ENCODE measurements at regions not wholly inside any gene's neighbourhood (a gene's known extent, or its start where the extent isn't known, plus 50 kb on each side); places are given as distances from the start of the nearest gene placed in this dataset.

DNA sequence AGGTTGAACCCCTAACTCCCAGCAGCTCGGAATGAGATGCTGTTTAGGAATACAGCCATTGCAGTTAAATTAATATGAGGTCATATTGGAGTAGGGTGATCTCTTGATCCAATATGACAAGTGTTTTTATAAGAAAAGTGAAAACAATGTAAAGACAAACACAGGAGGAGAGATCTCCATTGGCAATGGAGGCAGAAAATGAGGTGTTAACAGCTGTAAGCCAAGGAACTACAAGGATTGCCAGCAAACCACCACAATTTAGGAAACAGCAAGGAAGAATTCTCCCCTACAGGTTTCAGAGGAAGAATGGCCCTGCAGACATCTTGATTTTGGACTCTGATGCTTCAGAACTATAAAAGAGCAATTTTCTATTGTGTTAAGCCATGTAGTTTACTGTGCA lies 774.3 kb downstream of the MRPL39 start:
- Mint-ChIP-seq H3K4me1 (no peaks in the 10 kb centered on the region), H3K27me3 (peaks cover 3% of the 10 kb centered on the region), H3K4me3 (no peak overlapping the region), H3K9me3 (ENCODE audit: insufficient read depth) (no peaks in the 10 kb centered on the region), H3K27ac (no peak overlapping the region)
- Histone ChIP-seq H3K27me3 (replicated peaks in 1 of 4; ENCODE audit: control extremely low read depth in 1 of 4, control insufficient read depth in 3 of 4, insufficient read depth in 4 of 4, low read length in 3 of 4) (no peaks in the 10 kb centered on the region), H3K9ac (ENCODE audit: low read length) (no peak overlapping the region), H2AFZ (ENCODE audit: insufficient read depth, low read depth, low read length, poor library complexity, severe bottlenecking) (no peak overlapping the region), H3K9me3 (ENCODE audit: control extremely low read depth in 1 of 3, control insufficient read depth in 2 of 3, insufficient read depth in 1 of 3, low read length in 2 of 3) (no peaks in the 10 kb centered on the region), H3K36me3 (replicated peaks in 1 of 2; ENCODE audit: control extremely low read depth in 1 of 2, control insufficient read depth in 1 of 2, extremely low read depth in 1 of 2, insufficient read depth in 2 of 2, low read length in 1 of 2) (no peaks in the 10 kb centered on the region), H3K27ac (ENCODE audit: low read length in 2 of 2) (no peak overlapping the region), H3K4me3 (ENCODE audit: control extremely low read depth in 1 of 5, extremely low read depth in 1 of 5, insufficient read depth in 1 of 5, low read depth in 2 of 5, low read length in 4 of 5) (no peak overlapping the region), H3K4me2 (replicated peaks; ENCODE audit: low read depth, low read length, poor library complexity, severe bottlenecking) (no peak overlapping the region), H3K79me2 (ENCODE audit: control insufficient read depth, insufficient read depth, low read length) (no peaks in the 10 kb centered on the region), H3K4me1 (ENCODE audit: control insufficient read depth in 2 of 2, insufficient read depth in 2 of 2, low read length in 2 of 2) (no peaks in the 10 kb centered on the region), H4K20me1 (ENCODE audit: control insufficient read depth, insufficient read depth, low read length, poor library complexity, severe bottlenecking) (no peaks in the 10 kb centered on the region)
- ATAC-seq (ENCODE audit: low read depth), result no peak
- no peak for DNase-seq
- TF ChIP-seq, protein P1, sequence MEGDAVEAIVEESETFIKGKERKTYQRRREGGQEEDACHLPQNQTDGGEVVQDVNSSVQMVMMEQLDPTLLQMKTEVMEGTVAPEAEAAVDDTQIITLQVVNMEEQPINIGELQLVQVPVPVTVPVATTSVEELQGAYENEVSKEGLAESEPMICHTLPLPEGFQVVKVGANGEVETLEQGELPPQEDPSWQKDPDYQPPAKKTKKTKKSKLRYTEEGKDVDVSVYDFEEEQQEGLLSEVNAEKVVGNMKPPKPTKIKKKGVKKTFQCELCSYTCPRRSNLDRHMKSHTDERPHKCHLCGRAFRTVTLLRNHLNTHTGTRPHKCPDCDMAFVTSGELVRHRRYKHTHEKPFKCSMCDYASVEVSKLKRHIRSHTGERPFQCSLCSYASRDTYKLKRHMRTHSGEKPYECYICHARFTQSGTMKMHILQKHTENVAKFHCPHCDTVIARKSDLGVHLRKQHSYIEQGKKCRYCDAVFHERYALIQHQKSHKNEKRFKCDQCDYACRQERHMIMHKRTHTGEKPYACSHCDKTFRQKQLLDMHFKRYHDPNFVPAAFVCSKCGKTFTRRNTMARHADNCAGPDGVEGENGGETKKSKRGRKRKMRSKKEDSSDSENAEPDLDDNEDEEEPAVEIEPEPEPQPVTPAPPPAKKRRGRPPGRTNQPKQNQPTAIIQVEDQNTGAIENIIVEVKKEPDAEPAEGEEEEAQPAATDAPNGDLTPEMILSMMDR (IDR thresholded peaks at IDR 0.05), result no peak
- no peak for TF ChIP-seq EZH2 (IDR thresholded peaks at IDR 0.05; ENCODE audit: borderline replicate concordance, insufficient read depth, low read depth, low read length, poor library complexity, severe bottlenecking)
- ChIA-PET POLR2A (no interaction called here), CTCF (no interaction called here)
- no CpG with 5 or more reads among the region's 1 CpG for whole genome bisulfite sequencing (ENCODE audit: insufficient coverage)
- intact Hi-C loops (cut with micrococcal nuclease), result no loop called here

DNA sequence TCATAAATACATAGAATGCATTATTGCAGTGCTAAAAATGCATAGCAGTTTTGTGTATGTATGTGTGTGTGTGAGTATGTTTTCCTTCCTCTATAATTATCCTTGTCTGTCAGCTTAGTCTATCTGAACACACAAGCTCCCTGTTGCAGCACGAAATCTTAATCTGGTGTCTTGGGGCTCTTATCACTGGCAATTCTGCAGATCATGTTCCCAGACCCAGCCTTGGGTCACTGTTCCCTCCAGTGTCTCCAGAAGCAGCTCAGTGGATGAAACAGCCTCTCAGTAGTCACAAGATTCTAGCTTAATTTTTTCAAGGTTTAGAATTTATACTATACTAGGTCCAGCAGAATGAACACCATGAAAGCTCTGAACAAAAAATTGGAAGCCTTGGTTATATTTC lies 777.9 kb downstream of the MRPL39 start:
- ChIA-PET CTCF (no interaction called here), POLR2A (no interaction called here)
- Histone ChIP-seq H3K4me2 (replicated peaks; ENCODE audit: low read depth, low read length, poor library complexity, severe bottlenecking) (no peak overlapping the region), H3K9ac (ENCODE audit: low read length) (no peak overlapping the region), H3K4me3 (ENCODE audit: control extremely low read depth in 1 of 5, extremely low read depth in 1 of 5, insufficient read depth in 1 of 5, low read depth in 2 of 5, low read length in 4 of 5) (no peak overlapping the region), H2AFZ (ENCODE audit: insufficient read depth, low read depth, low read length, poor library complexity, severe bottlenecking) (no peak overlapping the region), H3K27ac (ENCODE audit: low read length in 2 of 2) (no peak overlapping the region), H3K27me3 (replicated peaks in 1 of 4; ENCODE audit: control extremely low read depth in 1 of 4, control insufficient read depth in 3 of 4, insufficient read depth in 4 of 4, low read length in 3 of 4) (no peaks in the 10 kb centered on the region), H3K9me3 (ENCODE audit: control extremely low read depth in 1 of 3, control insufficient read depth in 2 of 3, insufficient read depth in 1 of 3, low read length in 2 of 3) (no peaks in the 10 kb centered on the region), H4K20me1 (ENCODE audit: control insufficient read depth, insufficient read depth, low read length, poor library complexity, severe bottlenecking) (no peaks in the 10 kb centered on the region), H3K36me3 (replicated peaks in 1 of 2; ENCODE audit: control extremely low read depth in 1 of 2, control insufficient read depth in 1 of 2, extremely low read depth in 1 of 2, insufficient read depth in 2 of 2, low read length in 1 of 2) (no peaks in the 10 kb centered on the region), H3K79me2 (ENCODE audit: control insufficient read depth, insufficient read depth, low read length) (no peaks in the 10 kb centered on the region), H3K4me1 (ENCODE audit: control insufficient read depth in 2 of 2, insufficient read depth in 2 of 2, low read length in 2 of 2) (no peaks in the 10 kb centered on the region)
- 9% methylated on average over 1 of the region's 1 CpG for WGBS (ENCODE audit: insufficient coverage)
- no peaks in the 10 kb centered on the region for H3K4me1 Mint-ChIP-seq
- TF ChIP-seq EZH2 (IDR thresholded peaks at IDR 0.05; ENCODE audit: borderline replicate concordance, insufficient read depth, low read depth, low read length, poor library complexity, severe bottlenecking), result no peak
- TF ChIP-seq, protein P1 (IDR thresholded peaks at IDR 0.05), result no peak
- DNase-seq (no peak), ATAC-seq (ENCODE audit: low read depth) (no peak)
- peaks cover 3% of the 10 kb centered on the region for H3K27me3 Mint-ChIP-seq
- no peak overlapping the region for H3K27ac Mint-ChIP-seq
- H3K9me3 Mint-ChIP-seq (ENCODE audit: insufficient read depth), result no peaks in the 10 kb centered on the region
- intact Hi-C loops (cut with micrococcal nuclease), result no loop called here
- H3K4me3 Mint-ChIP-seq, result no peak overlapping the region

All from B cell (primary cell).